ENCODE measurements at regions not wholly inside any gene's neighbourhood (a gene's known extent, or its start where the extent isn't known, plus 50 kb on each side); places are given as distances from the start of the nearest gene placed in this dataset.

- Mint-ChIP-seq H3K9me3 (peaks cover 2% of the 10 kb centered on the region), H3K27ac (ENCODE audit: unreplicated experiment) (peak overlapping the region; percentile 46), H3K36me3 (ENCODE audit: low read depth) (peaks cover 6% of the 10 kb centered on the region), H3K4me1 (peaks cover 14% of the 10 kb centered on the region), H3K27me3 (ENCODE audit: low read depth) (no peaks in the 10 kb centered on the region), H3K4me3 (no peak overlapping the region)
- no peak for TF ChIP-seq CTCF (conservative IDR thresholded peaks at IDR 0.05)
- no peak for DNase-seq (ENCODE audit: low read depth, low spot score)
These were observed 541.4 kb downstream of the KCTD16 start for GRCh38 chr5:144712090-144712489.

GRCh38 chr5:144711172-144711571 is 540.5 kb downstream of the KCTD16 start:
- Mint-ChIP-seq H3K36me3 (ENCODE audit: low read depth) (peaks cover 6% of the 10 kb centered on the region), H3K27me3 (ENCODE audit: low read depth) (no peaks in the 10 kb centered on the region), H3K4me3 (no peak overlapping the region), H3K4me1 (peaks cover 14% of the 10 kb centered on the region), H3K27ac (ENCODE audit: unreplicated experiment) (no peak overlapping the region), H3K9me3 (peaks cover 2% of the 10 kb centered on the region)
- no peak for DNase-seq (ENCODE audit: low read depth, low spot score)
- no peak for TF ChIP-seq CTCF (conservative IDR thresholded peaks at IDR 0.05)

GRCh38 chr5:144710637-144711036 is 540.0 kb downstream of the KCTD16 start:
- Mint-ChIP-seq H3K36me3 (ENCODE audit: low read depth) (peaks cover 6% of the 10 kb centered on the region), H3K9me3 (peaks cover 2% of the 10 kb centered on the region)

GRCh38 chr5:144703776-144704175 is 533.1 kb downstream of the KCTD16 start:
- peaks cover 2% of the 10 kb centered on the region for H3K9me3 Mint-ChIP-seq
- no peak for DNase-seq (ENCODE audit: low read depth, low spot score)
- no peak overlapping the region for H3K27ac Mint-ChIP-seq (ENCODE audit: unreplicated experiment)
- no peak overlapping the region for H3K4me3 Mint-ChIP-seq
- no peaks in the 10 kb centered on the region for H3K27me3 Mint-ChIP-seq (ENCODE audit: low read depth)
- H3K36me3 Mint-ChIP-seq (ENCODE audit: low read depth): no peaks in the 10 kb centered on the region
- no peak for TF ChIP-seq CTCF (conservative IDR thresholded peaks at IDR 0.05)
- H3K4me1 Mint-ChIP-seq: no peaks in the 10 kb centered on the region

More at GRCh38 chr5:144710637-144711036, 540.0 kb downstream of the KCTD16 start:
- Mint-ChIP-seq H3K4me1 (peaks cover 14% of the 10 kb centered on the region), H3K4me3 (no peak overlapping the region), H3K27me3 (ENCODE audit: low read depth) (no peaks in the 10 kb centered on the region), H3K27ac (ENCODE audit: unreplicated experiment) (no peak overlapping the region)
- no peak for TF ChIP-seq CTCF (conservative IDR thresholded peaks at IDR 0.05)
- no peak for DNase-seq (ENCODE audit: low read depth, low spot score)

- no peak for DNase-seq (ENCODE audit: low read depth, low spot score)
- Mint-ChIP-seq H3K36me3 (ENCODE audit: low read depth) (no peaks in the 10 kb centered on the region), H3K4me3 (no peak overlapping the region), H3K4me1 (no peaks in the 10 kb centered on the region), H3K27ac (ENCODE audit: unreplicated experiment) (no peak overlapping the region), H3K27me3 (ENCODE audit: low read depth) (no peaks in the 10 kb centered on the region), H3K9me3 (peaks cover 2% of the 10 kb centered on the region)
- TF ChIP-seq CTCF (conservative IDR thresholded peaks at IDR 0.05): no peak
These were observed 527.8 kb downstream of the KCTD16 start for GRCh38 chr5:144698484-144698883.

- Mint-ChIP-seq H3K4me1 (no peaks in the 10 kb centered on the region), H3K4me3 (no peak overlapping the region), H3K9me3 (peaks cover 2% of the 10 kb centered on the region), H3K27ac (ENCODE audit: unreplicated experiment) (no peak overlapping the region), H3K27me3 (ENCODE audit: low read depth) (no peaks in the 10 kb centered on the region), H3K36me3 (ENCODE audit: low read depth) (no peaks in the 10 kb centered on the region)
- no peak for DNase-seq (ENCODE audit: low read depth, low spot score)
- no peak for TF ChIP-seq CTCF (conservative IDR thresholded peaks at IDR 0.05)
These were observed 527.2 kb downstream of the KCTD16 start for GRCh38 chr5:144697847-144698262.
